GM12878 (cell line): ENCODE measurements at regions not wholly inside any gene's neighbourhood (a gene's known extent, or its start where the extent isn't known, plus 50 kb on each side); places are given as distances from the start of the nearest gene placed in this dataset.
"Not testable (repeated sequence)": the region's sequence is repeated elsewhere in the genome, so short reads cannot be mapped to it uniquely, and the experiment has no call there.

ENCODE experiments used
- ATAC-seq: fragments of 200-7000 bp; cut with Tn5 transposase; 3 replicates; pipeline ENCODE4 v1.9.1; 2020; ENCODE audit warnings: mild to moderate bottlenecking, moderate library complexity
- BruUV-seq: library from RNA; stranded (reverse); fragments of 400-500 nt; replicated peaks from 2 replicates; lab custom pipeline; 2021; lab: Mats Ljungman, UMichigan
- CTCF ChIA-PET: fragments of 300-600 bp; sonication (Branson Sonifier 250); formaldehyde crosslinking; extraction: SDS; loops from one replicate; lab custom pipeline; 2021; ENCODE audit warnings: inconsistent platforms; lab: Yijun Ruan, JAX
- POLR2A ChIA-PET: fragments of 350-600 bp; formaldehyde crosslinking; extraction: SDS; loops from one replicate; lab custom pipeline; 2021; ENCODE audit warnings: inconsistent platforms; lab: Charles Lee
- RAD21 ChIA-PET: fragments of 300-600 bp; sonication (Branson Sonifier 250); formaldehyde crosslinking; loops from one replicate; lab custom pipeline; 2023; ENCODE audit warnings: antibody characterized with exemption; ENCODE audit not compliant: unreplicated experiment; lab: Charles Lee
- SMC1A ChIA-PET: fragments of 300-600 bp; sonication (Branson Sonifier 250); formaldehyde crosslinking; loops from one replicate; lab custom pipeline; 2023; ENCODE audit not compliant: unreplicated experiment, uncharacterized antibody; lab: Charles Lee
- DNase-seq: peaks from one replicate; pipeline ENCODE4 v3.0.0-alpha.2; 2011; ENCODE audit warnings: low read depth, low spot score
- FAIRE-seq: peaks from 3 replicates; lab custom pipeline; 2011; peaks lifted over from hg19 to GRCh38; lab: Jason Lieb, UNC
- H2AFZ ChIP-seq: 2 replicates; pipeline ENCODE4 v1.6.0; 2011; ENCODE audit warnings: low read depth, low read length, control low read depth; ENCODE audit not compliant: control insufficient read depth
- H3K27ac ChIP-seq: 2 replicates; pipeline ENCODE4 v1.5.1; 2011; ENCODE audit warnings: control low read depth; ENCODE audit not compliant: control insufficient read depth, insufficient read depth
- H3K27me3 ChIP-seq, 2 experiments: replicated peaks in 1 of 2; 2 replicates each; pipeline versions ENCODE4 v1.6.0 to v1.6.1; 2011; ENCODE audit warnings: low read length in 1 of 2; ENCODE audit not compliant: control insufficient read depth in 2 of 2, insufficient read depth in 2 of 2
- H3K36me3 ChIP-seq, 2 experiments: 2 replicates each; pipeline ENCODE4 v1.5.1; 2011; ENCODE audit warnings: low read length in 1 of 2; ENCODE audit not compliant: control insufficient read depth in 2 of 2, insufficient read depth in 2 of 2
- H3K4me1 ChIP-seq: 2 replicates; pipeline ENCODE4 v1.6.1; 2011; ENCODE audit warnings: mild to moderate bottlenecking, low read length, moderate library complexity, mixed read lengths; ENCODE audit not compliant: control insufficient read depth, insufficient read depth
- H3K4me2 ChIP-seq: 2 replicates; pipeline ENCODE4 v1.6.0; 2011; ENCODE audit warnings: control low read depth; ENCODE audit not compliant: control insufficient read depth, insufficient read depth
- H3K4me3 ChIP-seq: fragments of 200-600 bp; sonication (generic); 2 replicates; pipeline ENCODE4 v1.5.1; 2016
- H3K79me2 ChIP-seq: 2 replicates; pipeline ENCODE4 v1.6.0; 2011; ENCODE audit warnings: low read length; ENCODE audit not compliant: control insufficient read depth, insufficient read depth
- H3K9ac ChIP-seq: 2 replicates; pipeline ENCODE4 v1.8.0; 2011; ENCODE audit warnings: low read length, control low read depth, mixed read lengths; ENCODE audit not compliant: control insufficient read depth, insufficient read depth
- H3K9me3 ChIP-seq: replicated peaks from 3 replicates; pipeline ENCODE4 v1.5.1; 2011; ENCODE audit warnings: mild to moderate bottlenecking, low read length; ENCODE audit not compliant: control insufficient read depth, insufficient read depth
- H4K20me1 ChIP-seq: 2 replicates; pipeline ENCODE4 v1.6.0; 2011; ENCODE audit not compliant: control insufficient read depth, insufficient read depth
- WGBS: methylation state at CpG from one replicate; pipeline ENCODE4 v1.1.6; 2016; ENCODE audit warnings: low lambda C conversion rate; ENCODE audit not compliant: insufficient replicate concordance, insufficient coverage; ENCODE audit errors: missing lambda C conversion rate; 5-methylcytosine and 5-hydroxymethylcytosine counted together
- in situ Hi-C: fragments of 300-500 bp; cut with MboI; formaldehyde crosslinking; loops from 9 replicates; pipeline ENCODE4 v1.14.3; 2018; ENCODE audit warnings: mixed read lengths
- intact Hi-C: fragments of 100-400 bp; cut with micrococcal nuclease; formaldehyde crosslinking; loops from one replicate; pipeline ENCODE4 v1.14.2; 2022; ENCODE audit not compliant: unreplicated experiment

DNA sequence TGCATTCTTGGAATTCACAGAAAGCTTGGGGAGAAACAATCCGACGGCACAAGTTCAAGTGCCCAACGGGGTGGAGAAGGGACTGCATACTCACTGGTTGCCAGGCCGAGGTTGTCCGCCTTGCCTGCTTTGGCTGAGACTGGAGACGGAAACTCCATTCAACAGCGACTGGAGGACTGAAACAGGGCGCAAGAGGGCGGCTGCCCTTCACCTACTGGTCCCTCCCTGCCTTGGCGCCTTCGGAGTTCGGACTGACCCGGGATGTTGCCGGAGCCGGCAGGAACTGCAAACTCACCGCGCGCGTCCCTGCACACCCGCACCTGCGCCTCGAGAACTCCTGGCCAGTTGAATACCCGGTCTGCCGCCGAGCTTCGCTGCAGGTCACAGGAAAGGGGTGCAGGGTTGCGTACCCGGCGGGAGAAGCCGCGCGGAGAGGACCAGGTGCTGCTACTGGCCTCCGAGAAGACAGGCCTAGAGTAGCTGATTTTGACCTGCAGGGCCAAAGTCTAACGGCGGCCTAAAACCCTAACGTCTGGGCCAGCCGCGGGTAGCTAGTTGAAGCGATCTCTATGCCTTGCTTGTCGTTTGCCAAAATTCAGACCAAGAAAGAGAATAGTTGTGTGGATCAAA lies 132.9 kb downstream of the FAM72B start:
- intact Hi-C loops, CTCF ChIA-PET, H3K4me2 ChIP-seq, RAD21 ChIA-PET, H4K20me1 ChIP-seq, H3K79me2 ChIP-seq, POLR2A ChIA-PET, FAIRE-seq, ATAC-seq, in situ Hi-C loops, H3K9ac ChIP-seq, H3K36me3 ChIP-seq, SMC1A ChIA-PET, H3K27ac ChIP-seq, DNase-seq, H2AFZ ChIP-seq, H3K4me1 ChIP-seq, BruUV-seq, H3K4me3 ChIP-seq, H3K9me3 ChIP-seq, H3K27me3 ChIP-seq: not testable (repeated sequence)
- 31% methylated on average over 7 of the region's 40 CpGs for WGBS

DNA sequence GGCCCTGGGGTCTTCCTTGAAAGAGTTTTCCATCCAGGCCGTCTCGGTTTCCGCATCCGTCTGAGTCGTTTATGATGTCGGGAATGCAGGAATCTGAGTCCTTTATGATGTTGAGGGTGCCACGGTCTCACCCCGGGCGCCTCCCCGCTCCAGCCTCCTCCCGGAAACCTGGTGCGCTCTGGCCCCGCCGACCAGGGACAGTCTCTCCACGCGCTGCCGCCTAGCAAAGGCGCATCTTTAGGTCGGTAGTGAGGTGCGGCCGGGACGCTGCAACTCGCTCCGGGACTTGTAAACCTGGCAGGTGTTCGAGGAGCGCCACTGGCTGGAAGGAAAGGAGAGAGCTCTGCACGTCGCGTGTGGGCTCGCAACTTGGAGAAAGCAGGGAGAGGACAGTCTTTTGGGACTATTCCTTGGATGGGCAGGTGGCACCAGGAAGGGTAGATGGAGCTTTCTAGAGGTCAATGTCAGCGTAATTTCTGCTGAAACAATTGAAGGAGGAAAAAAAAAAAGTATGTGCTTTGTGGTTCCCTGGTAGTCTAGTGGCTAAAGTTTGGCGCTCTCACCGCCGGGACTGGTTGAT lies 132.0 kb downstream of the FAM72B start:
- H4K20me1 ChIP-seq, H3K4me1 ChIP-seq, intact Hi-C loops, H3K4me3 ChIP-seq, RAD21 ChIA-PET, H3K9ac ChIP-seq, CTCF ChIA-PET, POLR2A ChIA-PET, H3K36me3 ChIP-seq, H3K79me2 ChIP-seq, FAIRE-seq, H3K27me3 ChIP-seq, DNase-seq, H3K4me2 ChIP-seq, ATAC-seq, H2AFZ ChIP-seq, in situ Hi-C loops, BruUV-seq, SMC1A ChIA-PET, H3K27ac ChIP-seq, H3K9me3 ChIP-seq: not testable (repeated sequence)
- WGBS = 30% methylated on average over 17 of the region's 34 CpGs

DNA sequence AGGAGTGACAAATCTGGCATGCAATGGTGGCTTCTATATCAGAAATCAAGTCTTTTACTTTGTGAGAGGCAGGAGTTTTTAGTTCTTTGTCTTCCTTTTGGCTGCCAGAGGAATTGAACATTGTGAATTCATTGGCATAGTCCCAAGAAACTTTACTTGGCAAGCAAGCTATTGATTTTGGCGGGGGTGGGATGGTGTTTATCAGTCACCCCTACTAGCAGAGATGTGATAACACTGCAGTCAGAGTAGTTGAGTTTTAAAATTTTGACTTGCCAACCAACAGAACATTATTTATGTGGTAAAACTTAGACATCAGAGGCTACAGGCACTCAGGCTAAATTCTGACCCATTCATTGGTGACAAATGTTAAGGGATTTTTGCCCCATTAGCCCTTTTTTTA lies 129.2 kb downstream of the FAM72B start:
- in situ Hi-C loops, BruUV-seq, FAIRE-seq, H3K36me3 ChIP-seq, H3K27ac ChIP-seq, DNase-seq, H2AFZ ChIP-seq, H3K79me2 ChIP-seq, POLR2A ChIA-PET, H4K20me1 ChIP-seq, H3K4me3 ChIP-seq, ATAC-seq, H3K27me3 ChIP-seq, H3K4me2 ChIP-seq, H3K9me3 ChIP-seq, SMC1A ChIA-PET, H3K4me1 ChIP-seq, intact Hi-C loops, H3K9ac ChIP-seq, CTCF ChIA-PET, RAD21 ChIA-PET: not testable (repeated sequence)
- WGBS = no CpG with 5 or more reads among the region's 1 CpG

DNA sequence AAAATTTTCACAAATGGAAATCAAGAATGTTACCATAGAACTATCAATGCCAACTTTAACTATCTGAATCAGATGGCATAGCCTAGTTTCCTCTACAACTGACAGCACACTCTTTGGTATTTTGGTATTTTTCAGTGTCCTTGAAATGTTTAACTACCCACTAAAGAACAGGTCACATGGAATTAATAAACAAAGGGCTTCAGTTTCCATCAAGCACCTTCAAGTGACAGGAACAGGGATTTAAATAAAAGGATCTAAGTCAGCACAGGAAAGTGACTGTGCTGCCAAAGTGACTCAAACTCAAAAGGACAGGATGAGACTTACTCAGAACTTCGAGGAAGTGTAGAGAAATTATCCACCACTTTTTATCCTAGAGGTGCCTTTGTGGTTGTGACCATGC lies 117.2 kb downstream of the FAM72B start:
- H3K4me2 ChIP-seq, H3K79me2 ChIP-seq, intact Hi-C loops, H3K36me3 ChIP-seq, H3K9ac ChIP-seq, H3K4me1 ChIP-seq, ATAC-seq, H3K4me3 ChIP-seq, SMC1A ChIA-PET, CTCF ChIA-PET, RAD21 ChIA-PET, BruUV-seq, H3K9me3 ChIP-seq, H3K27me3 ChIP-seq, H4K20me1 ChIP-seq, FAIRE-seq, POLR2A ChIA-PET, in situ Hi-C loops, H2AFZ ChIP-seq, DNase-seq, H3K27ac ChIP-seq: not testable (repeated sequence)
- WGBS = no CpG with 5 or more reads among the region's 1 CpG
